HEK293 (cell line): ENCODE measurements at regions not wholly inside any gene's neighbourhood (a gene's known extent, or its start where the extent isn't known, plus 50 kb on each side); places are given as distances from the start of the nearest gene placed in this dataset.
A peak's percentile ranks its signal among the peaks of the same experiment; 100 is the strongest.

ENCODE experiments used
- CTCF ChIA-PET: fragments of 350-600 bp; formaldehyde crosslinking; extraction: SDS; loops from one replicate; lab custom pipeline; 2021; ENCODE audit warnings: antibody characterized with exemption; lab: Yijun Ruan, JAX
- POLR2A ChIA-PET: fragments of 300-600 bp; formaldehyde crosslinking; extraction: SDS; loops from one replicate; lab custom pipeline; 2020; ENCODE audit warnings: antibody characterized with exemption, inconsistent platforms; lab: Yijun Ruan, JAX
- H3K27ac ChIP-seq: fragments of 200-500 bp; sonication (Bioruptor generic); 2 replicates; pipeline ENCODE4 v1.5.1; 2014; ENCODE audit warnings: low read depth, low read length, control low read depth, inconsistent platforms; ENCODE audit errors: extremely low read depth
- H3K36me3 ChIP-seq, 2 experiments: fragments of 200-500 bp in 1 of 2; sonication (Bioruptor generic) in 1 of 2; 1 replicate in 1 of 2; 2 replicates in 1 of 2; pipeline ENCODE4 v1.5.1; 2014 to 2017; ENCODE audit warnings: inconsistent platforms in 2 of 2, low read length in 2 of 2; ENCODE audit not compliant: control insufficient read depth in 2 of 2, insufficient read depth in 1 of 2
- H3K4me1 ChIP-seq: fragments of 200-500 bp; sonication (Bioruptor generic); 2 replicates; pipeline ENCODE4 v1.5.1; 2014; ENCODE audit warnings: mild to moderate bottlenecking, low read length, inconsistent platforms; ENCODE audit not compliant: control insufficient read depth, insufficient read depth
- H3K4me3 ChIP-seq: 2 replicates; pipeline ENCODE4 v1.5.1; 2011; ENCODE audit warnings: low read depth, mild to moderate bottlenecking, control low read depth, low read length, moderate library complexity
- H3K9me3 ChIP-seq: fragments of 200-500 bp; sonication (Bioruptor generic); 2 replicates; pipeline ENCODE4 v1.5.1; 2014; ENCODE audit warnings: low read depth, low read length, inconsistent platforms; ENCODE audit not compliant: control insufficient read depth, insufficient read depth
- EGR2 ChIP-seq: fragments of 450-650 bp; formaldehyde crosslinking; IDR thresholded peaks from 2 replicates; pipeline ENCODE4 v1.5.1; 2016; ENCODE audit warnings: low read depth, missing biosample characterization, missing genetic modification characterization
- ELK4 ChIP-seq: IDR thresholded peaks from 2 replicates; pipeline ENCODE4 v1.6.1; 2011; ENCODE audit warnings: mild to moderate bottlenecking, low read depth, low read length, borderline replicate concordance
- FEZF1 ChIP-seq: fragments of 450-650 bp; formaldehyde crosslinking; IDR thresholded peaks from 2 replicates; pipeline ENCODE4 v1.5.1; 2016; ENCODE audit warnings: missing biosample characterization, missing genetic modification characterization
- KLF10 ChIP-seq: fragments of 450-650 bp; IDR thresholded peaks from 2 replicates; pipeline ENCODE4 v1.5.1; 2018; ENCODE audit warnings: missing biosample characterization, mild to moderate bottlenecking, missing genetic modification characterization
- MZF1 ChIP-seq: fragments of 450-650 bp; formaldehyde crosslinking; IDR thresholded peaks from 2 replicates; pipeline ENCODE4 v1.5.1; 2017; ENCODE audit warnings: missing biosample characterization, missing genetic modification characterization, borderline replicate concordance
- OSR2 ChIP-seq: fragments of 450-650 bp; formaldehyde crosslinking; IDR thresholded peaks from 2 replicates; pipeline ENCODE4 v1.5.1; 2016; ENCODE audit warnings: missing biosample characterization, missing genetic modification characterization
- PRDM1 ChIP-seq: fragments of 450-650 bp; formaldehyde crosslinking; IDR thresholded peaks from 2 replicates; pipeline ENCODE4; 2016; ENCODE audit warnings: missing biosample characterization, missing genetic modification characterization
- RBAK ChIP-seq: fragments of 450-650 bp; formaldehyde crosslinking; IDR thresholded peaks from 2 replicates; pipeline ENCODE4 v1.5.1; 2016; ENCODE audit warnings: missing biosample characterization, missing genetic modification characterization
- SALL2 ChIP-seq: fragments of 450-650 bp; formaldehyde crosslinking; IDR thresholded peaks from 2 replicates; pipeline ENCODE4 v1.5.0; 2017; ENCODE audit warnings: missing biosample characterization, mild to moderate bottlenecking, missing genetic modification characterization, borderline replicate concordance
- SCRT1 ChIP-seq: fragments of 450-650 bp; formaldehyde crosslinking; IDR thresholded peaks from 2 replicates; pipeline ENCODE4 v1.5.1; 2016; ENCODE audit warnings: missing biosample characterization, missing genetic modification characterization, borderline replicate concordance
- SP3 ChIP-seq: fragments of 450-650 bp; formaldehyde crosslinking; IDR thresholded peaks from 2 replicates; pipeline ENCODE4 v1.5.1; 2016; ENCODE audit warnings: missing biosample characterization, missing genetic modification characterization
- ZBTB26 ChIP-seq: fragments of 450-650 bp; formaldehyde crosslinking; optimal IDR thresholded peaks from 2 replicates; pipeline ENCODE3; 2016; ENCODE audit warnings: missing biosample characterization, mild to moderate bottlenecking, missing genetic modification characterization
- ZFHX2 ChIP-seq: fragments of 450-650 bp; formaldehyde crosslinking; conservative IDR thresholded peaks from 2 replicates; pipeline ENCODE4 v1.5.1; 2016; ENCODE audit warnings: missing biosample characterization, missing genetic modification characterization
- ZFP41 ChIP-seq: fragments of 450-650 bp; formaldehyde crosslinking; IDR thresholded peaks from 2 replicates; pipeline ENCODE4 v1.5.1; 2016; ENCODE audit warnings: missing biosample characterization, missing genetic modification characterization, borderline replicate concordance
- ZNF138 ChIP-seq: fragments of 450-650 bp; formaldehyde crosslinking; IDR thresholded peaks from 2 replicates; pipeline ENCODE4 v1.5.1; 2016; ENCODE audit warnings: missing biosample characterization, missing genetic modification characterization, borderline replicate concordance
- ZNF175 ChIP-seq: fragments of 450-650 bp; formaldehyde crosslinking; IDR thresholded peaks from 2 replicates; pipeline ENCODE4 v1.5.1; 2016; ENCODE audit warnings: missing biosample characterization, missing genetic modification characterization
- ZNF18 ChIP-seq: fragments of 450-650 bp; formaldehyde crosslinking; IDR thresholded peaks from 2 replicates; pipeline ENCODE4 v1.5.1; 2016; ENCODE audit warnings: missing biosample characterization, missing genetic modification characterization
- ZNF398 ChIP-seq: fragments of 450-650 bp; formaldehyde crosslinking; IDR thresholded peaks from 2 replicates; pipeline ENCODE4 v1.5.1; 2017; ENCODE audit warnings: missing biosample characterization, missing genetic modification characterization
- ZNF426 ChIP-seq: fragments of 450-650 bp; formaldehyde crosslinking; IDR thresholded peaks from 2 replicates; pipeline ENCODE4 v1.5.1; 2017; ENCODE audit warnings: missing biosample characterization, missing genetic modification characterization, mild to moderate bottlenecking, inconsistent platforms, moderate library complexity
- ZNF561 ChIP-seq: fragments of 450-650 bp; IDR thresholded peaks from 2 replicates; pipeline ENCODE4 v1.5.1; 2018; ENCODE audit warnings: missing biosample characterization, missing genetic modification characterization, borderline replicate concordance
- ZNF677 ChIP-seq: fragments of 450-650 bp; IDR thresholded peaks from 2 replicates; pipeline ENCODE4 v1.5.0; 2018; ENCODE audit warnings: missing biosample characterization, mild to moderate bottlenecking, missing genetic modification characterization, moderate library complexity
- ZNF692 ChIP-seq: fragments of 450-650 bp; formaldehyde crosslinking; IDR thresholded peaks from 2 replicates; pipeline ENCODE4 v1.5.1; 2016; ENCODE audit warnings: missing biosample characterization, missing genetic modification characterization
- ZNF707 ChIP-seq: fragments of 450-650 bp; formaldehyde crosslinking; IDR thresholded peaks from 2 replicates; pipeline ENCODE4 v1.5.1; 2016; ENCODE audit warnings: missing biosample characterization, missing genetic modification characterization
- ZSCAN23 ChIP-seq: fragments of 450-650 bp; formaldehyde crosslinking; IDR thresholded peaks from 2 replicates; pipeline ENCODE4 v1.5.1; 2016; ENCODE audit warnings: missing biosample characterization, missing genetic modification characterization

GRCh38 chr14:89572596-89573398 lies 155.8 kb upstream of the FOXN3 start:
- POLR2A ChIA-PET = no interaction called here
- peaks cover 18% of the 10 kb centered on the region for H3K4me1 ChIP-seq
- H3K27ac ChIP-seq = no peak overlapping the region
- H3K36me3 ChIP-seq = no peaks in the 10 kb centered on the region
- no peak for TF ChIP-seq SCRT1 (tag by site-specific recombination)
- no peak for TF ChIP-seq MZF1 (tag by site-specific recombination)
- no peak for TF ChIP-seq ZFHX2 (tag by site-specific recombination)
- no peak for TF ChIP-seq ZNF18
- no peak for TF ChIP-seq ZBTB26 (tag by site-specific recombination)
- TF ChIP-seq ZFP41 (tag by site-specific recombination) = no peak
- no peak for TF ChIP-seq ELK4
- TF ChIP-seq ZNF426 (tag by site-specific recombination) = no peak
- no peak for TF ChIP-seq SALL2
- no peak for TF ChIP-seq ZNF561
- no peak for TF ChIP-seq PRDM1 (tag by site-specific recombination)
- no peak for TF ChIP-seq RBAK (tag by site-specific recombination)
- no peak for TF ChIP-seq ZNF692 (tag by site-specific recombination)
- no peak for TF ChIP-seq ZNF707 (tag by site-specific recombination)
- no peak overlapping the region for H3K4me3 ChIP-seq
- CTCF ChIA-PET = no interaction called here
- no peaks in the 10 kb centered on the region for H3K9me3 ChIP-seq

- CTCF ChIA-PET = no interaction called here
Measured at GRCh38 chr14:89571491-89571890, 154.5 kb upstream of the FOXN3 start.

GRCh38 chr14:89566644-89567415 lies 149.8 kb upstream of the FOXN3 start:
- Histone ChIP-seq H3K27ac (no peak overlapping the region), H3K9me3 (no peaks in the 10 kb centered on the region), H3K36me3 (no peaks in the 10 kb centered on the region), H3K4me3 (no peak overlapping the region), H3K4me1 (no peaks in the 10 kb centered on the region)
- peak; percentile 90 for TF ChIP-seq EGR2 (tag by site-specific recombination)
- peak; percentile 47 for TF ChIP-seq ZNF398
- no peak for TF ChIP-seq ZNF175 (tag by site-specific recombination)
- no peak for TF ChIP-seq ZNF677 (tag by site-specific recombination)
- TF ChIP-seq FEZF1 (tag by site-specific recombination) = no peak
- TF ChIP-seq ZNF138 (tag by site-specific recombination) = no peak
- no peak for TF ChIP-seq SP3
- TF ChIP-seq ZFHX2 (tag by site-specific recombination) = peak; percentile 65
- no peak for TF ChIP-seq ZSCAN23 (tag by site-specific recombination)
- no peak for TF ChIP-seq KLF10
- CTCF ChIA-PET = no interaction called here
- POLR2A ChIA-PET = no interaction called here

More at GRCh38 chr14:89571491-89571890, 154.5 kb upstream of the FOXN3 start:
- Histone ChIP-seq H3K27ac (no peak overlapping the region), H3K36me3 (no peaks in the 10 kb centered on the region), H3K4me1 (peaks cover 11% of the 10 kb centered on the region), H3K4me3 (no peak overlapping the region), H3K9me3 (no peaks in the 10 kb centered on the region)
- no peak for TF ChIP-seq OSR2 (tag by site-specific recombination)
- POLR2A ChIA-PET = no interaction called here
